Liver (tissue), 8 donors: ENCODE measurements at regions not wholly inside any gene's neighbourhood (a gene's known extent, or its start where the extent isn't known, plus 50 kb on each side); places are given as distances from the start of the nearest gene placed in this dataset.

ENCODE experiments used
- DNase-seq: peaks from one replicate; pipeline ENCODE4 v3.0.0-alpha.2; 2017; ENCODE audit warnings: low spot score
- H3K27ac ChIP-seq, 2 donors: one replicate each; pipeline ENCODE4 v1.7.0; 2013; ENCODE audit warnings: inconsistent platforms in 2 of 2, low read length in 2 of 2, control low read depth in 1 of 2, low read depth in 1 of 2, mild to moderate bottlenecking in 1 of 2
- H3K27me3 ChIP-seq, 4 donors: one replicate each; pipeline versions ENCODE4 v1.6.1 to v1.7.0; 2013; ENCODE audit warnings: low read length in 3 of 4, inconsistent platforms in 1 of 4, mild to moderate bottlenecking in 1 of 4, moderate library complexity in 1 of 4; ENCODE audit not compliant: control insufficient read depth in 4 of 4, insufficient read depth in 4 of 4
- H3K36me3 ChIP-seq, 4 donors: one replicate each; pipeline versions ENCODE4 v1.6.1 to v1.7.0; 2013; ENCODE audit warnings: low read length in 3 of 4, mild to moderate bottlenecking in 3 of 4, low read depth in 1 of 4, moderate library complexity in 1 of 4; ENCODE audit not compliant: control insufficient read depth in 4 of 4, insufficient read depth in 3 of 4
- H3K4me1 ChIP-seq, 4 donors: one replicate each; pipeline versions ENCODE4 v1.6.1 to v1.7.0; 2013; ENCODE audit warnings: low read length in 3 of 4, mild to moderate bottlenecking in 3 of 4, moderate library complexity in 1 of 4; ENCODE audit not compliant: control insufficient read depth in 4 of 4, insufficient read depth in 4 of 4
- H3K4me3 ChIP-seq, 3 donors: one replicate each; pipeline versions ENCODE4 v1.6.1 to v1.7.0; 2013; ENCODE audit warnings: low read length in 3 of 3, control low read depth in 1 of 3, low read depth in 1 of 3, mild to moderate bottlenecking in 1 of 3
- H3K9ac ChIP-seq, 2 donors: one replicate each; pipeline ENCODE4 v1.7.0; 2013; ENCODE audit warnings: low read length in 2 of 2, mild to moderate bottlenecking in 2 of 2, moderate library complexity in 2 of 2, control low read depth in 1 of 2, low read depth in 1 of 2
- H3K9me3 ChIP-seq, 4 donors: one replicate each; pipeline versions ENCODE4 v1.6.1 to v1.7.0; 2013; ENCODE audit warnings: low read length in 3 of 4; ENCODE audit not compliant: control insufficient read depth in 4 of 4
- ATF3 ChIP-seq: IDR thresholded peaks from 2 replicates; pipeline ENCODE4 v1.6.1; 2016; ENCODE audit warnings: antibody characterized with exemption
- CTCF ChIP-seq: fragments of 150-350 bp; IDR thresholded peaks from 2 replicates; pipeline ENCODE4 v1.5.1; 2017; ENCODE audit warnings: improper control_type of control experiment, low read depth, low read length; ENCODE audit not compliant: missing input control
- EGR1 ChIP-seq, 2 donors: IDR thresholded peaks; 2 replicates each; pipeline ENCODE4 v1.6.1; 2016 to 2018; ENCODE audit warnings: antibody characterized with exemption in 2 of 2, low read depth in 2 of 2
- FOXA1 ChIP-seq: IDR thresholded peaks from 2 replicates; pipeline ENCODE4 v1.6.1; 2016; ENCODE audit warnings: antibody characterized with exemption
- FOXA2 ChIP-seq: IDR thresholded peaks from 2 replicates; pipeline ENCODE4 v1.6.1; 2016; ENCODE audit warnings: antibody characterized with exemption
- GABPA ChIP-seq, 2 donors: IDR thresholded peaks in 1 of 2; conservative IDR thresholded peaks in 1 of 2; 2 replicates each; pipeline ENCODE4 v1.6.1; 2016; ENCODE audit warnings: antibody characterized with exemption in 2 of 2, mild to moderate bottlenecking in 1 of 2, moderate library complexity in 1 of 2
- HNF4G ChIP-seq: IDR thresholded peaks from 2 replicates; pipeline ENCODE4 v1.6.1; 2016; ENCODE audit warnings: antibody characterized with exemption
- JUND ChIP-seq, 2 donors: IDR thresholded peaks; 2 replicates each; pipeline ENCODE4 v1.6.1; 2016; ENCODE audit warnings: antibody characterized with exemption in 2 of 2
- MAX ChIP-seq: IDR thresholded peaks from 2 replicates; pipeline ENCODE4 v1.6.1; 2016; ENCODE audit warnings: antibody characterized with exemption
- REST ChIP-seq: IDR thresholded peaks from 2 replicates; pipeline ENCODE4 v1.6.1; 2016; ENCODE audit warnings: antibody characterized with exemption, mild to moderate bottlenecking
- RXRA ChIP-seq, 2 donors: IDR thresholded peaks; 2 replicates each; pipeline ENCODE4 v1.6.1; 2017 to 2018; ENCODE audit warnings: antibody characterized with exemption in 2 of 2, mild to moderate bottlenecking in 1 of 2
- SP1 ChIP-seq: IDR thresholded peaks from 2 replicates; pipeline ENCODE4 v1.6.1; 2018; ENCODE audit warnings: antibody characterized with exemption, mild to moderate bottlenecking
- TAF1 ChIP-seq: conservative IDR thresholded peaks from 2 replicates; pipeline ENCODE4 v1.6.1; 2016; ENCODE audit warnings: antibody characterized with exemption, mild to moderate bottlenecking
- YY1 ChIP-seq: IDR thresholded peaks from 2 replicates; pipeline ENCODE4 v1.6.1; 2016; ENCODE audit warnings: antibody characterized with exemption, mild to moderate bottlenecking
- ZBTB33 ChIP-seq: IDR thresholded peaks from 2 replicates; pipeline ENCODE4 v1.6.1; 2016; ENCODE audit warnings: antibody characterized with exemption
- WGBS: extraction: QIAGEN DNeasy Blood & Tissue Kit; methylation state at CpG from one replicate; pipeline ENCODE4 v1.1.7; 2013; 5-methylcytosine and 5-hydroxymethylcytosine counted together
- donor health status: healthy.
- donor health status: healthy.
- donor health status: healthy.
- donor health status: healthy.
- donor health status: healthy.

DNA sequence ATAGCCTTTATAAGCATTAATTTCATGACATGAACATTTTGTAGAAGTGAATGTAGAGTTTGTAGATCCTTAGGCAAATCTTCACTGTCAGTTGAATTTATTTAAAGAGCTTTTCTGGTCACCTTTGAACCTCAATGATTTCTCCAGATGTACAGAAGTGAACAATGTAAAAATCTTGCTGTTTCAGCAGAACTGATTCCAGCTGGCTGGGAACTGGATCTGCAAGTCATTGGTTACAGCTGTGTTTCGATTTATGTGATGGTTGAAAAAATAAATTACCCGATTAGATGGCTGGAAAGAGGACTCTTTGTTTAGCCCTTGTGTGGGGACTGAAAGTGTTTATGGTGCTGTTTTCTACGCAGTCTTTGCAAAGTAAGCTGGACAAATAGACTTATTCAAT lies 849.8 kb downstream of the USP25 start:
- TF ChIP-seq YY1 (no peak), SP1 (no peak), MAX (no peak), RXRA (IDR thresholded peaks at IDR 0.05) (no peak), EGR1 (IDR thresholded peaks at IDR 0.05; ENCODE audit: low read depth in 2 of 2) (no peak), GABPA (IDR thresholded peaks at IDR 0.05 in 1 of 2, conservative IDR thresholded peaks at IDR 0.05 in 1 of 2) (no peak), FOXA2 (no peak), HNF4G (no peak), REST (no peak), ATF3 (no peak), ZBTB33 (no peak), JUND (IDR thresholded peaks at IDR 0.05) (no peak)
- no peaks in the 10 kb centered on the region for H3K27me3 ChIP-seq
- H3K36me3 ChIP-seq = no peaks in the 10 kb centered on the region
- H3K4me1 ChIP-seq = peaks cover 0 to 15% (median 2%) of the 10 kb centered on the region in 4 donors
- WGBS = 26% methylated on average over 3 of the region's 3 CpGs
- no peak for DNase-seq
- no peaks in the 10 kb centered on the region for H3K9me3 ChIP-seq
- no peak overlapping the region for H3K27ac ChIP-seq
- H3K9ac ChIP-seq = no peak overlapping the region
- H3K4me3 ChIP-seq = no peak overlapping the region

DNA sequence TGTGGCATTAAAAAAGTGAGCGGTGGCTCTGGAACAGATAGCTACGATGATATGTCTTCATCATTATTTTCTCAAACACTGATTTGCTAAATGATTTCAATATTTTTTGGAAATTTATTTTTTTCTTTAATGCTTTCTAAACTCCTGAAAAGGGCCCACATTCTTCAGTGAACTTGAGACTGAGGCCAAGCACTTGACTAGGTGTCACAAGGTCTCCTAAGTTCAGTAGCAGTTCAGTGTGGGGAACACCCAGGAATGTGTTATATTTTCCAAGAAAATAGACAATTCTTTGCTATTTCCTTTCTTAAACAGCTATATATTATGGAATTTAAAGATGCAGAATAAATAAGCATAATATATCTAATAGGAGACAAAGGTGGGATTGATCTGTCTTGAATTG lies 850.9 kb downstream of the USP25 start:
- Histone ChIP-seq H3K4me3 (no peak overlapping the region), H3K4me1 (peaks cover 0 to 15% (median 2%) of the 10 kb centered on the region in 4 donors)

GRCh38 chr21:16583556-16583955 lies 853.8 kb downstream of the USP25 start:
- no peaks in the 10 kb centered on the region for H3K9me3 ChIP-seq
- 90% methylated on average over 1 of the region's 1 CpG for WGBS

More for the DNA sequence above, 850.9 kb downstream of the USP25 start:
- Histone ChIP-seq H3K27me3 (no peaks in the 10 kb centered on the region), H3K9me3 (no peaks in the 10 kb centered on the region), H3K36me3 (no peaks in the 10 kb centered on the region), H3K27ac (no peak overlapping the region), H3K9ac (no peak overlapping the region)
- no peak for TF ChIP-seq RXRA (IDR thresholded peaks at IDR 0.05)
- no peak for TF ChIP-seq FOXA1
- no peak for TF ChIP-seq TAF1
- no peak for DNase-seq
- WGBS = 96% methylated on average over 2 of the region's 2 CpGs

More at GRCh38 chr21:16583556-16583955, 853.8 kb downstream of the USP25 start:
- no peak overlapping the region for H3K9ac ChIP-seq
- H3K27me3 ChIP-seq = no peaks in the 10 kb centered on the region
- H3K36me3 ChIP-seq = no peaks in the 10 kb centered on the region
- TF ChIP-seq CTCF (no peak), JUND (IDR thresholded peaks at IDR 0.05) (no peak)
- DNase-seq = no peak
- no peak overlapping the region for H3K4me3 ChIP-seq
- no peak overlapping the region for H3K27ac ChIP-seq
- peaks cover 1 to 25% (median 9%) of the 10 kb centered on the region in 4 donors for H3K4me1 ChIP-seq
